IPS-18a (cell line): ENCODE measurements at regions not wholly inside any gene's neighbourhood (a gene's known extent, or its start where the extent isn't known, plus 50 kb on each side); places are given as distances from the start of the nearest gene placed in this dataset.

ENCODE experiments used
- H3K27ac ChIP-seq: one replicate; pipeline ENCODE4 v1.5.1; 2013; ENCODE audit warnings: low read length
- H3K27me3 ChIP-seq: one replicate; pipeline ENCODE4 v1.6.1; 2013; ENCODE audit warnings: mild to moderate bottlenecking, low read length; ENCODE audit not compliant: control insufficient read depth, insufficient read depth
- H3K36me3 ChIP-seq: one replicate; pipeline ENCODE4 v1.6.1; 2013; ENCODE audit warnings: low read depth, low read length; ENCODE audit not compliant: control insufficient read depth
- H3K4me1 ChIP-seq: one replicate; pipeline ENCODE4 v1.6.1; 2013; ENCODE audit warnings: low read depth, low read length; ENCODE audit not compliant: control insufficient read depth
- H3K4me3 ChIP-seq: one replicate; pipeline ENCODE4 v1.5.1; 2013; ENCODE audit warnings: low read length
- H3K9ac ChIP-seq: one replicate; pipeline ENCODE4 v1.6.1; 2013; ENCODE audit warnings: mild to moderate bottlenecking, low read length, moderate library complexity
- H3K9me3 ChIP-seq: one replicate; pipeline ENCODE4 v1.6.1; 2013; ENCODE audit warnings: low read depth, low read length; ENCODE audit not compliant: control insufficient read depth

DNA sequence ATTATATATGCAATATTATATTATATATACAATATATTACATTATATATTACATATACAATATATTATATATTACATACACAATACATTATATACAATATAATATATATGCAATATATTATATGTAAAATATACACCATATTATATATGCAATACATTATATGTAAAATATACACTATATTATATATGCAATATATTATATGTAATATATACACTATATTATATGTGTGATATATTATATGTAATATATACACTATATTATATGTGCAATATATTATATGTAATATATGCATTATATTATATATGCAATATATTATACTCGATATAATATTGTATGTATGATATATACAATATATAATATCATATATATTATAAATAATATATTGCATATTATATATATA is 457.4 kb downstream of the SMARCA1 start:
- peaks cover under 1% of the 10 kb centered on the region for H3K4me1 ChIP-seq
- no peak overlapping the region for H3K4me3 ChIP-seq
- peaks cover 11% of the 10 kb centered on the region for H3K9me3 ChIP-seq
- no peak overlapping the region for H3K27ac ChIP-seq
- H3K27me3 ChIP-seq = no peaks in the 10 kb centered on the region
- no peak overlapping the region for H3K9ac ChIP-seq
- H3K36me3 ChIP-seq = no peaks in the 10 kb centered on the region

DNA sequence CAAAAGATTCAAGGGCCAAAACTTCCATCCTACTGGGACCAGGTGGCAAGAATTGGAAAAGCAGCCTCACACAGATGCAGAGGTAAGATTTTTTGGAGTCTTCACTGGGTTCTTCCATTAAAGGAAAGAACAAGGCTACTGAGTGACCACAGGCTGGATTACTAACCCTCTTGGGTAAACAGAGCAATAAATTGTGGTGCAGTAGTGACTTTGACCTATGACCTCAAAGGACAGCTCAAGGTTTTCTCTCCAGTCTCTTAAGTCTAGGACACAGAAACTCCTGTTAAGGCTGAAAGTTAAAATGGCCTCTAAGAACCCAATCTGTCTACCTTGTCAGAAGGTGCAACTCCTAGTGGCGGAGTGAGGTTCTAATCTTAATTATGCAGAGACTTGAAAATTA is 464.9 kb downstream of the SMARCA1 start:
- H3K27ac ChIP-seq = no peak overlapping the region
- H3K36me3 ChIP-seq = no peaks in the 10 kb centered on the region
- no peak overlapping the region for H3K9ac ChIP-seq
- no peaks in the 10 kb centered on the region for H3K27me3 ChIP-seq
- no peak overlapping the region for H3K4me3 ChIP-seq
- H3K4me1 ChIP-seq = no peaks in the 10 kb centered on the region
- H3K9me3 ChIP-seq = peaks cover 4% of the 10 kb centered on the region

DNA sequence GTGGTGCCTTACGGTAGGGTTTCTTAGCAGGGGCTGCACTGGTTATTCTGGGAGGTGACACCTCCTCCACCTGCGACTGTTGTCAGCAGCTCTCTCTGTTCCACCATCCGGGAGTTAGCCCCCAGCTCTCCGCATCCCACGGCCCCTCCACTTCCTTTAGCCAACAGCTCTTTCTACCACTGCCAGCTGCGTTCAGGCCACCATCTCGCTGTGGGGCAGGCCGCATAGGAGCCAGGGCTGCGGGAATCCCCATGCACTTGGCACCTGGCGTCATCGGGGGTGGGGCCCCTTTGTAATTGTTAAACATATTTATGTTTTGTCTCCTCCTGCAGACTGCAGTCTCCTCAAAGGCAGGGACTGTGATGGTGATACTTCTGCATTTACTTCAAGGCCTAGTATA is 480.2 kb downstream of the SMARCA1 start:
- Histone ChIP-seq H3K27me3 (no peaks in the 10 kb centered on the region), H3K9me3 (peaks cover 6% of the 10 kb centered on the region), H3K36me3 (no peaks in the 10 kb centered on the region), H3K9ac (no peak overlapping the region), H3K4me3 (no peak overlapping the region), H3K27ac (no peak overlapping the region), H3K4me1 (no peaks in the 10 kb centered on the region)

DNA sequence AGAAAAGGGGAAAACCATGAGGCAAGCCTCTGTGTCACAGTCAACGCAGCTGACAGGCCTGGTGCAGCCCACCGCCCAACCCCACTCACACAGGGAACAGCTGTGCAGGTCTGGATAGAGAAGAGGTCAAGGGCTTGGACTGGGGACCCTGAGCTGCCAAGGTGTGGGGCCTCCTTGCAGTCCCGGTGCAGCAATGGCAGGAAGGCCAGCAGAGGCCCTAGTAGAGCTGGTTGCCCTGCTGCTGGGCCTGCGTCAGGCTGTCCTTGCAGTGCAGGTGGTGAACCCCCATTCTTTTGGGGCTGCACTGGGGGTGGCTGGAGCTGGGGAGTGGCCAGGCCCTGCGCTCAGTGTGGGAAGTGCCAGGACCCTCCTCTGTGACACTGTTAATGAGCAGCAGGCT is 482.0 kb downstream of the SMARCA1 start:
- no peaks in the 10 kb centered on the region for H3K27me3 ChIP-seq
- no peaks in the 10 kb centered on the region for H3K36me3 ChIP-seq
- H3K9me3 ChIP-seq = peaks cover 6% of the 10 kb centered on the region
- no peak overlapping the region for H3K4me3 ChIP-seq
- no peaks in the 10 kb centered on the region for H3K4me1 ChIP-seq
- H3K9ac ChIP-seq = no peak overlapping the region
- H3K27ac ChIP-seq = no peak overlapping the region

DNA sequence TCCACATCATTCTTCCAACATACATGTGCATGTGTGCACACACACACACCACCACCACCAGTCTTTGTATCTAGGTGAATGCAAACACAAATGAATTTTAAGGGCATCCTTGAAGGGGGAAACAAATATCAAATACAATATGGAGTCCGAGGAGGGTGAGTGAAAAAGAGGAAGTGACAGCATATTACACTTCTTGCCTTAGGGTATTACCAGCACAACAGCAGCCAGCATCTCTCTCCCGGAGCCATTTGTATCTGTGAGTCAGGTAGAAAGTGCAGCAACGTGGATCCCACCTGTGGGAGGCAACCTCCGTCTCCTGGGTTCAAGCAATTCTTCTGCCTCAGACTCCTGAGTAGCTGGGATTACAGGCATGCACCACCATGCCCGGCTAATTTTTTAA is 483.2 kb downstream of the SMARCA1 start:
- Histone ChIP-seq H3K4me1 (no peaks in the 10 kb centered on the region), H3K9me3 (peaks cover 13% of the 10 kb centered on the region), H3K9ac (no peak overlapping the region), H3K27ac (no peak overlapping the region), H3K27me3 (no peaks in the 10 kb centered on the region), H3K4me3 (no peak overlapping the region), H3K36me3 (no peaks in the 10 kb centered on the region)

DNA sequence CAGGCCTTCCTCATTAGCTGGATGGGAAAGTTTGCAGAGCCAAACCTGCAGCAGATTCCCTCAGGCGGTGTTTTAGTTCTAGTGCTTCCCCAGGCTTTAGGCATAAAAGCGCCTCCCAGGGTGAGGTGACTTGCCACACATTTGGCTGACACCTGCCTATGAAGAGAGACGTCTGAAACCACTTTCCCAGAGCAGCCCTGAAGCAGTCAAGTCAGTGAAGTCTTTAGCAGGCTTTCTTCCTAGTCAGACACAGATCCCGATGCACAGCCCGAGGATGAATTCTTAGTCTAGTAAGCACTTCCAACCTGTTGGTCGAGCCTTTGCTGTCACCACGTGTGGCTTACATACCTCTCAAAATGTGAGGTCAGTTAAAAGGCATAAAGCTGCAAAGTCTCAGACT is 484.1 kb downstream of the SMARCA1 start:
- H3K36me3 ChIP-seq = no peaks in the 10 kb centered on the region
- peaks cover 15% of the 10 kb centered on the region for H3K9me3 ChIP-seq
- H3K4me1 ChIP-seq = no peaks in the 10 kb centered on the region
- H3K27me3 ChIP-seq = no peaks in the 10 kb centered on the region
- no peak overlapping the region for H3K9ac ChIP-seq
- H3K27ac ChIP-seq = no peak overlapping the region
- no peak overlapping the region for H3K4me3 ChIP-seq

DNA sequence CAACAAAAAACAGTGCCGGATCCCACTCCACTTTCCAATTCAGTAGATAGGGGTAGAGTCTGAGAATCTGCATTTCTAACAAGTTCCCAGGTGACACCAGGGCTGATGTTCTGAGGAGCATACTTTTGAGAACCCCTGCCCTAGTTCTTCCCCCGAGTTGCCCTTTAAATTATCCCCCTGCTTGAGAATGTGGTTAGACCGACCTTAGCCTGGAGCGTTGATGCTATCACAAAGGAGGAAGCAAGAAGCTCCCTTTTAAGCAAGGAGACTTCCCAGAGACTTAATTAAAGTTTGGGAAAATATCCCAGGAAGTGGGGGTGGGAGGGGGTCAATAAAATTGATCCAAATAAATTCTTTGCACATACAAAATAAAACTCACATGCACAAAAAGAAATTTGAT is 485.9 kb downstream of the SMARCA1 start:
- peaks cover 10% of the 10 kb centered on the region for H3K9me3 ChIP-seq
- no peak overlapping the region for H3K4me3 ChIP-seq
- no peaks in the 10 kb centered on the region for H3K36me3 ChIP-seq
- no peaks in the 10 kb centered on the region for H3K4me1 ChIP-seq
- no peaks in the 10 kb centered on the region for H3K27me3 ChIP-seq
- no peak overlapping the region for H3K9ac ChIP-seq
- no peak overlapping the region for H3K27ac ChIP-seq

DNA sequence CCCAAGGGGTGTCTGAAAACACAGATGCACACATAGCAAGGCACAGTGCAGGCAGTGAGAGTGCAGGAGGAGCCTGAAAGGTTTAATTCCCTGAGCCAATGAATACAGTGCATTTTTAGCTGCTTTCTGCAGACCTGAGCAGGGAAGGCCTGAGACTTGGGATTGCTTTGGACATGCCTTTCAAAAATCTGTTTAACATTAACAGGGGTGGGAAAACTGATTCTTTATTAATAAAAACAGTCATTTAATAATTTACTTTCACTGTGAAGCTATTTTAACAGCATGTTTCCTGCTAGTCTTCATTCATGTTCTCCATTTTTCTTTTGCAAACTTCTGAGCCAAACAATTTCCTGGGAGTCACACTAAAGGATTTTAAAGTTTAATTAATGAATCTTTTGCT is 488.1 kb downstream of the SMARCA1 start:
- Histone ChIP-seq H3K4me1 (no peaks in the 10 kb centered on the region), H3K36me3 (no peaks in the 10 kb centered on the region), H3K27ac (no peak overlapping the region), H3K9ac (no peak overlapping the region), H3K4me3 (no peak overlapping the region), H3K27me3 (no peaks in the 10 kb centered on the region), H3K9me3 (peaks cover 10% of the 10 kb centered on the region)

DNA sequence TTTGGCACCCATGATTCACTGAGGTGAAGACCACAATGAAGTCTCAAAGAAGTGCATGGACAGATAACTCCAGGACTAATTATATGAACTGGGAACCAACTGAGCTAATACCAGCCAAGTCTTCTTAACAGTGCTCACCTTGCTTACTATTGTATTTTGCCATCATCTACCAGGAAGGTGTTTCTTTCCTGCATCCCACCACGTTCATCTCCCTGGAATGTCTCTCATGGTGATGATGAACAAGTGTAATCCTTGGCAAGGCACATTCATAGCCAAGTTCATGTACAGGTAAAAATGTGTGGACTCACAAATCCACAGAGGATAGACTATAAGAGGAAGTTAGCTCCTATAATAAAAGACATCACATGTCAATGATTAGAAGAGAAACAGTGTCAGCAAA is 489.1 kb downstream of the SMARCA1 start:
- Histone ChIP-seq H3K27ac (no peak overlapping the region), H3K4me1 (no peaks in the 10 kb centered on the region), H3K27me3 (no peaks in the 10 kb centered on the region), H3K36me3 (no peaks in the 10 kb centered on the region), H3K9me3 (peaks cover 10% of the 10 kb centered on the region), H3K4me3 (no peak overlapping the region), H3K9ac (no peak overlapping the region)

DNA sequence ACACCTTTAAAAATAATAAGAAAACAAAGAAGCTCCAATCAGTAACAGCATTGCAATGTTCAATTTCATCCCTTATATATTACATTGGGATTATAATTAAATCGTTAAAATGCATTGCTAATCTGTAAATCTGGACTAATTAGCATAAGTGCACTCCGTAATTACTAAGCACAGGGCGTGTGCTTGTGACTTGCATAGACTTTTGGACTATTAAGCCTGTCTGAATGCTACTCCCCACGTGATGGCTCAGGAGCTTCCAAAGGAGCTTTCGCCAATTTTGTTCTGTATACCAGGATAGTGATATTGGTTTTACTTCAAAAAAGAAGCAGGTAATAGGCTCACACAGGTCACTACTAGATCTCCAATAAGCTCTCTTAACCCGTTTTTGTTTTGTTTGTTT is 497.1 kb downstream of the SMARCA1 start:
- no peaks in the 10 kb centered on the region for H3K9me3 ChIP-seq
- H3K9ac ChIP-seq = no peak overlapping the region
- H3K4me1 ChIP-seq = no peaks in the 10 kb centered on the region
- no peaks in the 10 kb centered on the region for H3K27me3 ChIP-seq
- no peak overlapping the region for H3K27ac ChIP-seq
- no peak overlapping the region for H3K4me3 ChIP-seq
- no peaks in the 10 kb centered on the region for H3K36me3 ChIP-seq

DNA sequence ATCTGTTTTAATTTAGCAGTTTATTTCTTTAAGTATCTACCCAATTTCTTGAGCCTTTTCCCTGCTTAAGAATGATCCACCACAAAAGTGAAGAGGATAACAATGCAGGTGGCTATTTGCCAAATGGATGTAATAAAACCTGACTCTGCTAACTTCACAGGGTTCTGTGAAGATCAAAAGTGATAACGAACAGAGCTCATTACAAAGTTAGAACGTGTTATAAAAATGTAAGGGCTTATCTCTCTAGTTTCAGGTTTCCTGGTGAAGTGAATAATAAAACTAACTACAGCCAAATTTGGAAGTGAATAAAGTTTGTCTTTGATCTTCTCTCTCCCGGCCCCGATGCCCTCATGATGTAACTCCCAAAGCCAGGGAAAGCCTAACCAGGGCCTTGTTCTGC is 497.9 kb downstream of the SMARCA1 start:
- Histone ChIP-seq H3K27me3 (no peaks in the 10 kb centered on the region), H3K4me1 (no peaks in the 10 kb centered on the region), H3K27ac (no peak overlapping the region), H3K9me3 (no peaks in the 10 kb centered on the region), H3K9ac (no peak overlapping the region), H3K4me3 (no peak overlapping the region), H3K36me3 (no peaks in the 10 kb centered on the region)

DNA sequence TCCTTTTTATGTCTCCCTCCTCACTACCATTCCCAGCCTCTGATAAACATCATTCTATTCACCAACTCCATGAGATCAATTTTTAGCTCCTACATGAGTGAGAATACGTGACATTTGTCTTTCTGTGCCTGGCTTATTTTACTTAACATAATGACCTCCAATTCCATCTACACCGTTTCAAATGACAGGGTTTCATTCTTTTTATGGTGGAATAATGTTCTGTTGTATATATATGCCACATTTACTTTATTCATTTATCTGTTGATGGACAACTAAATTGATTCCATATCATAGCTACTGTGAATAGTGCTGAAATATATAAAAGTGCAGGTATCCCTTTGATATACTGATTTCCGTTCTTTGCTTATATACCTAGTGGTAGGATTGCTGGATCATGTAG is 503.9 kb downstream of the SMARCA1 start:
- Histone ChIP-seq H3K4me1 (no peaks in the 10 kb centered on the region), H3K27me3 (no peaks in the 10 kb centered on the region)

More for the DNA sequence above, 503.9 kb downstream of the SMARCA1 start:
- Histone ChIP-seq H3K9ac (no peak overlapping the region), H3K36me3 (no peaks in the 10 kb centered on the region), H3K4me3 (no peak overlapping the region), H3K27ac (no peak overlapping the region), H3K9me3 (peaks cover 9% of the 10 kb centered on the region)
